Fibroblast of lung (primary cell): ENCODE measurements at regions not wholly inside any gene's neighbourhood (a gene's known extent, or its start where the extent isn't known, plus 50 kb on each side); places are given as distances from the start of the nearest gene placed in this dataset.
A peak's percentile ranks its signal among the peaks of the same experiment; 100 is the strongest.

Source experiments
- DNase-seq, 2 donors: peaks; one replicate each; pipeline versions ENCODE4 v3.0.0 to v3.0.0-alpha.2; 2010; ENCODE audit warnings: low read depth in 2 of 2
- H2AFZ ChIP-seq: 2 replicates; pipeline ENCODE4 v1.5.1; 2012; ENCODE audit warnings: low read length, control low read depth, inconsistent platforms
- H3K27ac ChIP-seq: 2 replicates; pipeline ENCODE4 v1.5.1; 2011; ENCODE audit warnings: low read length, control low read depth; ENCODE audit not compliant: insufficient read depth
- H3K27me3 ChIP-seq: 2 replicates; pipeline ENCODE4 v1.5.1; 2011; ENCODE audit warnings: mild to moderate bottlenecking, low read length; ENCODE audit not compliant: control insufficient read depth, insufficient read depth
- H3K36me3 ChIP-seq: 2 replicates; pipeline ENCODE4 v1.5.1; 2011; ENCODE audit warnings: low read length; ENCODE audit not compliant: control insufficient read depth, insufficient read depth
- H3K4me1 ChIP-seq: 2 replicates; pipeline ENCODE4 v1.5.1; 2011; ENCODE audit warnings: low read length; ENCODE audit not compliant: control insufficient read depth, insufficient read depth; ENCODE audit errors: extremely low read depth
- H3K4me2 ChIP-seq: 2 replicates; pipeline ENCODE4 v1.5.1; 2011; ENCODE audit warnings: low read length, control low read depth; ENCODE audit not compliant: insufficient read depth; ENCODE audit errors: extremely low read depth
- H3K4me3 ChIP-seq, 4 experiments: fragments of 200-600 bp in 1 of 4; sonication (generic) in 1 of 4; replicated peaks in 1 of 4; 2 replicates each; pipeline ENCODE4 v1.5.1; 2011 to 2016; ENCODE audit warnings: low read length in 4 of 4, low read depth in 3 of 4, mild to moderate bottlenecking in 3 of 4, control low read depth in 2 of 4, inconsistent platforms in 1 of 4, mixed read lengths in 1 of 4; ENCODE audit not compliant: insufficient read depth in 1 of 4; ENCODE audit errors: control extremely low read depth in 1 of 4
- H3K79me2 ChIP-seq: 2 replicates; pipeline ENCODE4 v1.5.1; 2012; ENCODE audit warnings: mild to moderate bottlenecking, low read length, inconsistent platforms; ENCODE audit not compliant: control insufficient read depth, insufficient read depth
- H3K9ac ChIP-seq: 2 replicates; pipeline ENCODE4 v1.5.1; 2011; ENCODE audit warnings: mild to moderate bottlenecking, low read length, control low read depth; ENCODE audit not compliant: insufficient read depth
- H3K9me3 ChIP-seq: 2 replicates; pipeline ENCODE4 v1.5.1; 2012; ENCODE audit warnings: low read depth, low read length; ENCODE audit not compliant: control insufficient read depth, insufficient read depth
- H4K20me1 ChIP-seq: 2 replicates; pipeline ENCODE4 v1.5.1; 2011; ENCODE audit warnings: low read length; ENCODE audit not compliant: control insufficient read depth, insufficient read depth; ENCODE audit errors: extremely low read depth
- CTCF ChIP-seq, 2 donors: IDR thresholded peaks in 1 of 2; conservative IDR thresholded peaks in 1 of 2; 1 replicate in 1 of 2; 2 replicates in 1 of 2; pipeline ENCODE4 v1.5.1; 2011 to 2012; ENCODE audit warnings: low read length in 2 of 2, control low read depth in 1 of 2, inconsistent platforms in 1 of 2, low read depth in 1 of 2, mild to moderate bottlenecking in 1 of 2
- EZH2 ChIP-seq: IDR thresholded peaks from 2 replicates; pipeline ENCODE4 v1.5.1; 2012; ENCODE audit warnings: low read length, control low read depth, mild to moderate bottlenecking; ENCODE audit errors: missing control alignments

- no peaks in the 10 kb centered on the region for H3K36me3 ChIP-seq
- no peaks in the 10 kb centered on the region for H3K4me1 ChIP-seq
- no peaks in the 10 kb centered on the region for H4K20me1 ChIP-seq
- no peak overlapping the region for H3K4me3 ChIP-seq
- H3K79me2 ChIP-seq: no peaks in the 10 kb centered on the region
- H3K27ac ChIP-seq: no peak overlapping the region
- no peak overlapping the region for H3K4me2 ChIP-seq
- H3K27me3 ChIP-seq: no peaks in the 10 kb centered on the region
- no peak overlapping the region for H3K9ac ChIP-seq
- H2AFZ ChIP-seq: no peak overlapping the region
- no peak for TF ChIP-seq CTCF (conservative IDR thresholded peaks at IDR 0.05 in 1 of 2, IDR thresholded peaks at IDR 0.05 in 1 of 2; ENCODE audit: low read depth in 1 of 2, low read length in 2 of 2)
- TF ChIP-seq EZH2: no peak
- no peaks in the 10 kb centered on the region for H3K9me3 ChIP-seq
- DNase-seq: no peak
Observed at GRCh38 chr3:74315291-74315690, 299.2 kb downstream of the CNTN3 start.

GRCh38 chr3:74314696-74315095, 299.8 kb downstream of the CNTN3 start:
- H3K27me3 ChIP-seq: no peaks in the 10 kb centered on the region
- TF ChIP-seq EZH2 (no peak), CTCF (conservative IDR thresholded peaks at IDR 0.05 in 1 of 2, IDR thresholded peaks at IDR 0.05 in 1 of 2; ENCODE audit: low read depth in 1 of 2, low read length in 2 of 2) (no peak)
- DNase-seq: peak in 1 of 2 donors; percentile 7
- H4K20me1 ChIP-seq: no peaks in the 10 kb centered on the region
- no peak overlapping the region for H3K27ac ChIP-seq
- no peaks in the 10 kb centered on the region for H3K4me1 ChIP-seq
- H3K79me2 ChIP-seq: no peaks in the 10 kb centered on the region
- H3K4me2 ChIP-seq: no peak overlapping the region
- H3K4me3 ChIP-seq: no peak overlapping the region
- H3K9me3 ChIP-seq: no peaks in the 10 kb centered on the region
- no peaks in the 10 kb centered on the region for H3K36me3 ChIP-seq
- no peak overlapping the region for H2AFZ ChIP-seq
- no peak overlapping the region for H3K9ac ChIP-seq

GRCh38 chr3:74309716-74310115, 304.7 kb downstream of the CNTN3 start:
- no peak overlapping the region for H3K4me2 ChIP-seq
- no peaks in the 10 kb centered on the region for H3K36me3 ChIP-seq
- DNase-seq: no peak
- H3K9ac ChIP-seq: no peak overlapping the region
- no peaks in the 10 kb centered on the region for H3K27me3 ChIP-seq
- no peaks in the 10 kb centered on the region for H4K20me1 ChIP-seq
- TF ChIP-seq EZH2 (no peak), CTCF (conservative IDR thresholded peaks at IDR 0.05 in 1 of 2, IDR thresholded peaks at IDR 0.05 in 1 of 2; ENCODE audit: low read depth in 1 of 2, low read length in 2 of 2) (no peak)
- no peaks in the 10 kb centered on the region for H3K9me3 ChIP-seq
- H3K79me2 ChIP-seq: no peaks in the 10 kb centered on the region
- H3K27ac ChIP-seq: no peak overlapping the region
- no peak overlapping the region for H3K4me3 ChIP-seq
- H3K4me1 ChIP-seq: no peaks in the 10 kb centered on the region
- no peak overlapping the region for H2AFZ ChIP-seq
